ENCODE measurements at regions not wholly inside any gene's neighbourhood (a gene's known extent, or its start where the extent isn't known, plus 50 kb on each side); places are given as distances from the start of the nearest gene placed in this dataset.

DNA sequence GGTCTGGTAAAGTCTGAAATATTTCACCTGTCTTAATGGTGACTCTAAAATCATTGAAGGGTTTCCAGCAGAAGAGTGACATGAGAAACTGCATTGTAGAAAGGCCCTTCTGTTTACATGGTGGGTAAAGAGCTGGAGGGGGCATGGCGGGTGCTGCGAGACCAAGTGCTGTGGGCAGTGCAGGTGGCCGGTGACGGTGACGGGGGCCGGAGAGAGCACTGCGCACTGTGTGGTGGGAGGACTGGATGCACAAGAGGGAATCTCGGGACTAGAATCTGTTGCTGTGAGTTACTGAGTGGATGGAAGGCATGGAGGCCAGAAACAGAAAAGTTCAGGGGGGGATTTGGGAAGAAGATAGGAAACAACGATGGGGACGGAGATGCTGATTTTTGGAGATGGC lies 218.7 kb downstream of the USP6NL start:
- intact Hi-C loops (cut with micrococcal nuclease) = no loop called here
- no peak overlapping the region for H3K27ac ChIP-seq (replicated peaks)
- no peaks in the 10 kb centered on the region for H3K9me3 ChIP-seq (replicated peaks)
- no peak for DNase-seq
- no peak for TF ChIP-seq CTCF (IDR thresholded peaks at IDR 0.05; ENCODE audit: borderline replicate concordance)
- H3K27me3 ChIP-seq (ENCODE audit: low read depth) = no peaks in the 10 kb centered on the region
- H3K4me3 ChIP-seq = no peak overlapping the region
- peaks cover 3% of the 10 kb centered on the region for H3K4me1 ChIP-seq
- no peaks in the 10 kb centered on the region for H3K36me3 ChIP-seq

- intact Hi-C loops (cut with micrococcal nuclease) = no loop called here
- no peaks in the 10 kb centered on the region for H3K27me3 ChIP-seq (ENCODE audit: low read depth)
- no peak for DNase-seq
- no peaks in the 10 kb centered on the region for H3K9me3 ChIP-seq (replicated peaks)
- TF ChIP-seq CTCF (IDR thresholded peaks at IDR 0.05; ENCODE audit: borderline replicate concordance) = no peak
- H3K36me3 ChIP-seq = no peaks in the 10 kb centered on the region
- H3K27ac ChIP-seq (replicated peaks) = no peak overlapping the region
- H3K4me3 ChIP-seq = no peak overlapping the region
- no peaks in the 10 kb centered on the region for H3K4me1 ChIP-seq
Observed at GRCh38 chr10:11388996-11389395, 222.5 kb downstream of the USP6NL start.

- no peak for TF ChIP-seq CTCF (IDR thresholded peaks at IDR 0.05; ENCODE audit: borderline replicate concordance)
- Histone ChIP-seq H3K9me3 (replicated peaks) (no peaks in the 10 kb centered on the region), H3K36me3 (no peaks in the 10 kb centered on the region), H3K4me1 (no peaks in the 10 kb centered on the region), H3K27ac (replicated peaks) (no peak overlapping the region), H3K4me3 (no peak overlapping the region), H3K27me3 (ENCODE audit: low read depth) (peaks cover 5% of the 10 kb centered on the region)
- intact Hi-C loops (cut with micrococcal nuclease) = no loop called here
- DNase-seq = no peak
Observed at GRCh38 chr10:11387551-11388222, 223.8 kb downstream of the USP6NL start.

DNA sequence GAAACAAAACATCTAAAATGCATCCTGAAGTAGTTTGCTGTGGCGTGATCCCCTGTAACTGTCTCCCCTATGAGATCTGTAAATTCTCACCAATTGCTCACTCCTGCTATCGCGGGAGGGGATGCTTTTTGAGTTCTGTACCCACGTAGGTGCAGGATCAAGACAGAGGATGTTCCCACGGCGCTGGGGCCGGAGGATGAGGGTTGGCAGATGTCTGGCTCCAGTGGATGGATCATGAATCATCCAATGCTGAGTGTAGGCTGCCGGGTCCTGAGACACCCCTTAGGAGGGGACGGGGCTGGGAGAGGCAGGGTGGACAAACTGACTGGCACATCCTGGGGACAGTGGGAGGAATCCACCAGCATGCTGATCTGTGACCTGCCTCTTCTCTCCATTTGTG lies 224.4 kb downstream of the USP6NL start:
- TF ChIP-seq CTCF (IDR thresholded peaks at IDR 0.05; ENCODE audit: borderline replicate concordance) = no peak
- Histone ChIP-seq H3K4me1 (no peaks in the 10 kb centered on the region), H3K27me3 (ENCODE audit: low read depth) (peaks cover 5% of the 10 kb centered on the region), H3K36me3 (no peaks in the 10 kb centered on the region), H3K9me3 (replicated peaks) (no peaks in the 10 kb centered on the region), H3K4me3 (no peak overlapping the region), H3K27ac (replicated peaks) (no peak overlapping the region)
- DNase-seq = no peak
- intact Hi-C loops (cut with micrococcal nuclease) = no loop called here

All from left ventricle myocardium inferior (tissue), 1 donor.